Upper lobe of left lung (tissue), 4 donors: ENCODE measurements at regions not wholly inside any gene's neighbourhood (a gene's known extent, or its start where the extent isn't known, plus 50 kb on each side); places are given as distances from the start of the nearest gene placed in this dataset.

ENCODE experiments used
- CTCF ChIP-seq, 6 experiments: fragments of 450-650 bp in 4 of 6; fragments of 200-600 bp in 2 of 6; sonication (generic) in 2 of 6; IDR thresholded peaks; one replicate each; pipeline ENCODE4 v1.5.1; 2016 to 2019; ENCODE audit warnings: antibody characterized with exemption in 6 of 6
- POLR2A ChIP-seq, 4 donors: fragments of 450-650 bp; IDR thresholded peaks; one replicate each; pipeline ENCODE4 v1.5.1; 2016 to 2017; ENCODE audit warnings: antibody characterized with exemption in 4 of 4, mild to moderate bottlenecking in 2 of 4
- POLR2AphosphoS5 ChIP-seq, 2 donors: sonication (generic); formaldehyde crosslinking; IDR thresholded peaks; one replicate each; pipeline ENCODE4 v1.5.1; 2017; ENCODE audit warnings: antibody characterized with exemption in 2 of 2

GRCh38 chr7:131720703-131721102 is 164.3 kb upstream of the PODXL start:
- TF ChIP-seq POLR2AphosphoS5 (IDR thresholded peaks at IDR 0.05), result no peak
- TF ChIP-seq CTCF (IDR thresholded peaks at IDR 0.05), result no peak
- TF ChIP-seq POLR2A (IDR thresholded peaks at IDR 0.05), result no peak
